OCI-M2 (cell line): ENCODE measurements at regions not wholly inside any gene's neighbourhood (a gene's known extent, or its start where the extent isn't known, plus 50 kb on each side); places are given as distances from the start of the nearest gene placed in this dataset.
"Not testable (repeated sequence)": the region's sequence is repeated elsewhere in the genome, so short reads cannot be mapped to it uniquely, and the experiment has no call there.

Source experiments
- DNase-seq: peaks from one replicate; lab custom pipeline; 2025; ENCODE audit not compliant: unreplicated experiment; lab: John Stamatoyannopoulos, UW

DNA sequence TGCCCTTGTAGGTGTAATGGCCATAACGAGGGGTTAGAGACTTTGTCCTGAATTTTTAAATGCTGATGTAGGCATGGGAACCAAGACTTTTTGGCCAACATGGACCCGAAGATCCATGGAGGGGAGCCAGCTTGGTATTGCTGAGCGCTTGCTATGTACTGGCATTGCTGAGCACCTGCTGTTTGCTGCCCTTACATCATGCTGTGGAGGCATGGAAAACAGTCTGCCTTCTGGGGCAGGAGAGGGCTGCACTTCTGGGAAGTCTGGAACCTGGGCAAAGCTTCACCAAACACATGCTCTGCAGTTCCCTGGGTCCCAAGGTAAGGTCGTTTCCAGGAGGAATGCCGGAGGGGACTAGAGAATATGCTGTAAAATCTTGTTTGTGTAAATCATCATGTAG lies 86.3 kb upstream of the CNIH3 start:
- no peak for DNase-seq

DNA sequence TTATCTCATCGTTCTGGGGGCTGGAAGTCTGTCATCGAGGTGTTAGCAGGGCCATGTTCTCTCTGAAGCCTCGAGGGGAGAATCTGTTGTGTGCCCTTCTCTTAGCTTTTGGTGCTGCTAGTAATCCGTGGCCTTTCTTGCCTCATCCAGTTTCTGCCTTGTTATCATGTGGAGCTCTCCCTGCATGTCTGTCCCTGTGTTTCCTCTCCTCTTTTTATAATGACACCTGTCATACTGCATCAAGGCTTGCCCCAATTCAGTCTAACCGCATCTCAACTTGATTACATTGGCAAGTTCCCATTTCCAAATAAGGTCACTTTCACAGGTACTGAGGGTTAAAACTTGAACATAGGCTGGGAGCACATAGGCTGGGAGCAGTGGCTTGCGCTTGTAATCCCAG lies 82.6 kb upstream of the CNIH3 start:
- DNase-seq: no peak

DNA sequence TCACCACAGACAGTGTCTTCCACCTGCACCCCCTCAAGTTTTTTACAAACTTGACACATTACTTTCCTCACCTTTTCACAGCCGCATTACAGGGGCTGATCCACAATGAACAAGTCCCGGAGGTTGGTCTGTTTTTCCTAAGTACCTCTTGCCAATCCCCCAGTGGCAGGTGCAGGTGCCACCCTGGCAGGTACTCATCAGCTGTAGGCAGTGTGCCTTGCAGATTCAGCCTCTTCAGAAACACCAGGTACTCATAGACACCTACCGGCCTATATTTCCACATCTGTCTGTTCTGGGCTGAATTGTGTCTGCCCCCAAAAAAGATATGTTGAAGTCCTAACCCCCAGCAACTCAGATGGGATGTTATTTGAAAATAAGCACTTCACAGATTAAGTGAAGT lies 81.4 kb upstream of the CNIH3 start:
- DNase-seq: no peak

DNA sequence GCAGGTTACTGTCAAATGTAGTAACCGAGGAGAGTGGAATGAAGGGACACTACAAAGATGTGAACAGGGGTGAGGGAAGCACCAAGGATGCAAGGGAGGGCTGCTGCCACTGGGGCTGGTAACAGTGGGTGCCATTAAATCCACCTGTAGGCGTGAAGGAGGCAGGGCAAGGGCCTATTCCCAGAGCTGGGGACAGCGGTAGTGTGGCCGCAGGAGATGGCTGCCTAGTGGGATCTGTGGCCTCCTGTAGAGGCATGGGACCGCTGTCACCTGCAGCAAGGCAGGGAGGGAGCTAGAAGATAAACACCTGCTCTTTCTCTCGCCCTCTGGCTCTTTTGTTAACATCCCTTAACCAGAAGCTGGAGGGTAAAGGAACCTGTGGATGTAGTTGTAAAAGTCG lies 80.5 kb upstream of the CNIH3 start:
- no peak for DNase-seq

DNA sequence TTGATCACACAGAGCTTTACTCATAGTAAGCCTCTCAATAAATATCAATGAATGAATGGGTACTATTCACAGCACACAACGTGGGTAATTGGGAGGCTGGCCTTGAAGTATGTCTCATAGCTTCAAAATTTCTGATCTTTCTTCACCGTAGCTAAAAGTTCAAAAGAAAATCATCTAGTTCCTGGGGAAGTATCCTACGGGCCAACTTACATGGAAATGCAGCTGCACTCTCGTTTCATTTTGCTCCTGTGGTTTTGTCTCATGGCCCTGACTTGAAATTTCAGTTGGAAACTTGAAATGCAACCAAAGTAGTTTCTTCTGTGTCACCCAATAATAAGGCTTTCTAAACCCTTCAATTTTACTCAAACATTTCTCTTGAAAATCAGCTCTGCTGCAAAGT lies 76.1 kb upstream of the CNIH3 start:
- no peak for DNase-seq

DNA sequence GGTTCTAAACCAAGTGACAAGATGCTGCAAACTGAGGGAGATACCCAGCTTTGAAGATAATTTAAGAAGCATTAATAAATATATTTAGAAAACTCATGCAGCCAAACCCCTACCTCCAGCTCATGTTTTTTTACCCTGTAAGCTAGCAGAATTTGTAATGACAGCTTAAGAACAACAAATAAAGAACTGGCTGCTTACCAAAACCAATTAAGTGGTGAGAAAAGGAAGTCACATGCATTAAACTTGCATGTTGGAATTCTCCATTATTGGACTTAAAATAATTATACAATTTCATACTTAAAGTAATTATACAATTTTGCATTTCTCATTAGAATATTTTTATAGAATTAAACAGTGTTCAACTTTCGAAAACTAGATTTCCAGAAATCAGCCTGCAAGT lies 75.6 kb upstream of the CNIH3 start:
- DNase-seq: no peak

DNA sequence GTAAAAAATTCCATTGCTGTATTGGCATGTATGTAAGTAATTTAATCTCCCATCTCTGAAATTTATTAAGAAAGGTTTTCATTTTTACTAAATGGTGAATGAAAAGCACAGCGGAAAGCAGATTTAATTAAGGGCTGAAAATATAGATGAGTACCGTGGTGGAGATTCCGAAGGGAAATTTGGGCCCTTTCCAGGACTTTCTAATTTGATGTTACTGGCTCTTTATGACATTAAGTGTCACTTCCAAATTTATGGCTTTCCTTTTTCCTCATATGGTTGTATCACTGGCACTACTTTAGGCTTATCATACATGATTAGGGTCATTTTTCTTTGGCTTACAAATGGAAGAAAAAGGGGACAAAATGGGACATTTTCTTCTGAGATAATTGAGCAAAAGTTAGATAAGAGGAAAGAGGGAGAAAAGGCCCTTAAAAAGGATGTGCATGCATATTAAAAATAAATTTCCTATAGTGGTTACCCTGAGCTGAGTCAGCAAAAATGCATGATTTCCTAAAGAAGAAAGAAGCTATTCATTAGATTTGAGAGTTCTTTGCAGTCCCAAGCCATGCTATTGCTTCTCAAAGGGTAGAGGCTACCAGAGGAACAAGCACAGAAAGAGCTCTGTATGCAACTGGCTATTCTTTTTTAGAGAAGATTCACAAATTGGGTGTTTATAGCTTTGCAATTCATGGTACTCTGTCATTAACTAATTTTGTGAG lies 74.9 kb upstream of the CNIH3 start:
- no peak for DNase-seq

DNA sequence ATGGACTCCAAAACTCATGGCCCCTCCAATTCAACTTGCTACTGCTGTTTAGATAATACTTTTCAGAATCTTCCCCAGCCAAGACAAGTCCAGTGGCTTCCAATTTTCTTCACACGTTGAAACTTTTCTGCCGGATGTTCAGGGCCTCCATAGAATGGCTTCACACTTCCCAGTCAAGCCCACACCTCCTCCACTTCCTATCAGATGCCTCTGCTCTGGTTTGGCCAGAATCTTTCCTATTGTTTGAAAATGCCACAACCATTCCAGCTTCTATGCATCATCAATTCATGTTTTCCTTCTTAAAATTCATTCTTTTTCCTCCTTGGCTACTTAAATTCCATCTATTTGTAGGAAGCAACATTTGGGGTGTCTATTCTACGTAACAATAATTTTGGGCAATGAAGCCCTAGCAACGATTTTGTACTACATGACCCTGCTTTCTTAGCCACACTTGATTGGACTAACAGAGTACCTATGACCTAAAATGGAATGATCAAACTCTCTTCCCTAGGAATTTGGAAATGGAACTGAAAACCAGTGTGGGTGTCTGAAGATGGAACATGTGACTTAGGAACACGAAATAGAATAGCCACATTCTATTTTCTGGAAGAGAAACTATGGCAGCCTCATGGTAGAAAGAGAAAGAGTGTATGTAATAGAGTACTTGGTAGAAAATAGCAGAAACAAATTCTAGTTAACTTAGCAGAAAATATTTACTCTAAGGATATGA lies 74.1 kb upstream of the CNIH3 start:
- DNase-seq: no peak

DNA sequence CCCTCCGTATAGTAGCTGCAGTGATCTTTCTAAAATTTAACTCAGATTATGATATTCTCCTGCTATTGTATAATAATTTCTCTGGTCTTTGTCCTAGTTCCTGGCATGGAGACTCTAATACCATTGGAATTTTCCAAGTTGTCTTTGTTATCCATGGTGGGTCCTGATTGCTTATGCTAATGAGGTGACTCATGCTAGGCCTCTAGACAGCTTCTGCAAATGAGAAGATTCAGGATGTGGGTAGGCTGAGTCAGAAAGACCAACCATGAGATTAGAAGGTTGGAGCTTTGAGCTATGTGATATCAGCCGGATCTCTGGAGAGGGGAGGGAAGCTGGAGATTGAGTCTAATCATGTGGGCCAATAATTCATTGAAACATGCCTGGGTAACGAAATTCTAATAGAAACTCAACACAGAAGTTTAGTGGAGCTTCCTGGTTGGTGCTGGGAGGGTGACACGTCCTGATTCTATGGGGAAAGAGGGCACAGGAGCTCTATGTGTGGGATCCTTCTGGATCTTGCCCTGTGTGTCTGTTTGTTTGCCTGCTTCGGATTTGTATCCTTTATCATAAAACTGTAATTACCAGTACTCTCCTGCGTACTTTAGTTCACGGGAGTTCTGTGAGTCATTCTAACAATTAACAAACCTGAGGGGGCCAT lies 73.2 kb upstream of the CNIH3 start:
- no peak for DNase-seq

DNA sequence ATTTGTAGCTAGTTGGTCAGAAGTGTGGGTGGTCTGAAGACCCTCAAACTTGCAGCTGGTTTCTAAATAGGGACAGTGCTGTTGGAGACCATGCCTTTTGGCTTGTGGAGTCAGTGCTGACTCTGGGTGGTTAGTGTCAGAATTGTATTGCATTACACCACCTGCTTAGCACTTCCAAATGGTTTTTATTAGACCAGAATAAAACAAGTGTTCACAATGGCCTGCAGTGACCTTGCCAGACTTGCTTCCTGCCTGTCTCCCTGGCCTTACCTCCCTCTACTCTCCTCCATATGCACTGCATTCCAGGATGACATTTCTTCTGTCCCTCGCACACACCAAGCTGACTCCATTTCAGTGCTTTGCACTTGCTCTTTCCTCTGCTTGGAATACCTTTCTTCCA lies 72.7 kb upstream of the CNIH3 start:
- no peak for DNase-seq

DNA sequence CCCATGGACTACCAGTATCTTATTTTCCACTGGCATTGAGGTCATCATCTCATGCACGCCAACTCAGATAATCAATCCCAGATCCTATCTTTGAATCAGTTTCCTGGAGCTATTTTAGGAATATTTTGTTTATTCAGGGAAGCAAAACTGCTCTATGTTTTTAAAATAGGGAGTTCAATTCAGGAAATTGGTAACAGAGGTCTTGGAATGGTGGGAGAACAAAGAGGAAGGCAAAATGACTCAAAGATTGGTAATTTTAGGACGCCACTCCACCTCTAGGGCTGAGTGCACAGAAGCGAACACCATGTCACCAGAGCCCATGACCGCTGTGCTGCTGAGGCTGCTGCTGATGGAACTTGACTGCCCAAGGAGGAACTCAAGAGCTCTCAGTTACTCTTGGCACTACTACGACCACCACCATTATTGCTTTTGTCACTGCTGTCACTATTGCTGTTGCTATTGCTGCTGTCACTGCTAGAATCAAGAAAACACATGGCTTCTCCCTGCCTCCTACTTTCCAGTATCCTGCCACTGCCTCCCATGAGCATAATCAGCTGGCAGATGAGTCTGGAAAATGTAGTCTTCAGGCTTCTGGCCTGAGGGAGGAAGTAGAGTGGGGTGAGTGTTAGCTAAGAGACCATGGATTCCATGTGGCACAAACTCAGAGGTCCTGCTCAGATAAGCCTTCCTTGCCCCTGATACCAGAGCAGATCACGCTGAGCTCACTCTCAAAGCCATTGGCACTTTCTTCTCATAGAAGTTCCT lies 71.6 kb upstream of the CNIH3 start:
- no peak for DNase-seq

DNA sequence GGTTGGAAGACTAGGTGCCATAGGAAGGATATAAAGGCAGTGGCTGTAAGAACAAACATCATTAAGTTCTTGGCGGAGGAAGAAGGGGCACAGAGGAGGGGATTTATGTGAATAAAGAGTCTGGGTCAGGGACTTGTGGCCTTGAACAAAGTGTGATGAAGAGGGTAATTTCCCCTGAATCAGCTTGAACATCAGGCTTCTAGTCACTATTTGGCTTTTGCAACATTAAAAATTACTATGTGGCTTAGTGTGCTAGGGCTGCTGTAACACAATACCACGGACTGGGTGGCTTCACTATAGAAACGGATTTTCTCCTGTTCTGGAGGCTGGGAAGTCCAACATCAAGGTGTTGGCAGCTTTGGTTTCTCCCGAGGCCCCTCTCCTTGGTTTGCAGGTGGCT lies 70.5 kb upstream of the CNIH3 start:
- DNase-seq: no peak

DNA sequence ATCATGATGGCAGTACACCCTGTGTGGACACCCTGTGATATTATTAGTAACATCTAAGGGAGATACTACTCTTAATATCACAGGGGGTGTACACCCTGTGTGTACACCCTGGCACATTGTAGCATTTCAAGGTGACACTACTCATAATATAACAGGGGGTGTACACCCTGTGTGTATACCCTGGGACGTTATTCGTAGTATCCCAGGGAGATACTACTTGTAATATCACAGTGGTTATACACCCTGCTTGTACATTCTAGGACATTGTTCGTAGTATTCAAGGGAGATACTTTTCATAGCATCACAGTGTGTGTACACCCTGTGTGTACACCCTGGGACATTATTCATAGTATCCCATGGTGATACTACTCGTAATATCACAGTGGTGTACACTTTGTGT lies 67.4 kb upstream of the CNIH3 start:
- no peak for DNase-seq

DNA sequence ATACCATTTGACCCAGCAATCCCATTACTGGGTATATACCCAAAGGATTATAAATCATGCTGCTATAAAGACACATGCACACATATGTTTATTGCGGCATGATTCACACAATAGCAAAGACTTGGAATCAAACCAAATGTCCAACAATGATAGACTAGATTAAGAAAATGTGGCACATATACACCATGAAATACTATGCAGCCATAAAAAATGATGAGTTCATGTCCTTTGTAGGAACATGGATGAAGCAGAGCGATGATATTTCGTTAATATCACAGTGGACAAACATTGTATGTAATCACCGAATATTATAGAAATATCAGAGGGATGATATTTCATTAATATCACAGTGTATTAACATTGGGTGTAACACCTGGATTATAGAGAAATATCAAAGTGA lies 64.9 kb upstream of the CNIH3 start:
- DNase-seq: not testable (repeated sequence)

DNA sequence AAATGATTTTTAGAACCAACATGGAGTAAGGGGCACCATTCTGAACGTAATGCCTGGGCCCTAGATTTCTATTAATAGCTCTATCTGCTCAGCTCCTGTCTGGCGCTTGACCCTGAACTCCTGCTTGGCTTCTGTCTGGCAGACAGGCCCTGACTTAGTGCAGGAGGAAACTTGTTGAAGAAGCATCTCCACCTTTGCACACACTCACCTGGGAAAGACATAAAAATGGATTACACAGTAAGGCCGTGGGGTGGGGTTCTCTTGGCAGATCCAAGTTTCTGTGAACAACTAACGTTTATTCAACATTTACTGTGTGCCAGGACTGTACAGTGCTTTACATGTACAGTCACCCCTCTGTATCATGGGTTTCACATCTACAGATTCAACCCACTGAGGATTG lies 62.1 kb upstream of the CNIH3 start:
- no peak for DNase-seq

DNA sequence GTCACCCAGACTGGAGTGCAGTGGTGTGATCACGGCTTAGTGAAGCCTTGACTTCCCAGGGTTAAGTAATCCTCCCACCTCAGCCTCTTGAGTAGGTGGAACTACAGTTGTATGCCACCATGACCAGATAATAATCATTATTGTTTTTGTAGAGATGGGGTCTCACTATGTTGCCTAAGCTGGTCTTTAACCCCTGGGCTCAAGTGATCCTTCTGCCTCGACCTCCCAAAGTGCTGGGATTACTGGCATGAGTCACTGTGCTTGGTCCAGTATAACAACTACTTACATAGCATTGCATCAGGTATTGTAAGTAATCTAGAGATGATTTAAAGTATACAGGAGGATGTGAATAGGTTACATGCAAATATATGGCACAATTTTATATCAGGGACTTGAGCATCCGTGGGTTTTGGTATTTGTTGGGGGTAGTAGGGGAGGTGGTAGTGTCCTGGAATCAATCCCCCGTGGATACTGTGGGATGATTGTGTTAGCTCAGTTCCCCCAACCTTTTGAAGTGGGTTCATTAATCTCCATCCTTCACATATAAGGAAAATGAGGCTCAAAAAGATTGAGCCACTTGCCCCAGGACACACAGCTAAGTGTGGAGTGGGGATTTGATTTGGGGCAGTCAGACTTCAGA lies 61.4 kb upstream of the CNIH3 start:
- no peak for DNase-seq

DNA sequence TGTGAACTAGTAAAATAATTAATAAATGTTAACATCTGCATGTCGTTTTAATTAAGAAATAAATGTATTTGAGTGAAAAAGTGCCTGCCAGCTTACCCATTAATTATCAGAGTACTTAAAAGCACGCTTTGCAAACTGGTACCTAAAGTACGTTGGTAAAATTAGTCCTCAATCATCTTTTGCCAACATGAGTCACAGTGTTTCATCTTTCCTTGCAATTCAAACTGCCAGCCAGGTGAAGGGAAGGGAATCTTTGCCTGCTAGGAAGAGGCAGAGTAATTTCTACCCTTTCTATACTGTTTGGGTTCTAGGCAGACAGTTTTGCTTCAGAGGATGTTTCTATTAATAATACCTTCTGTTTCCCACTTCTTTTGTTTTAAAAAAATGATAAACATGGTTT lies 57.2 kb upstream of the CNIH3 start:
- DNase-seq: no peak

DNA sequence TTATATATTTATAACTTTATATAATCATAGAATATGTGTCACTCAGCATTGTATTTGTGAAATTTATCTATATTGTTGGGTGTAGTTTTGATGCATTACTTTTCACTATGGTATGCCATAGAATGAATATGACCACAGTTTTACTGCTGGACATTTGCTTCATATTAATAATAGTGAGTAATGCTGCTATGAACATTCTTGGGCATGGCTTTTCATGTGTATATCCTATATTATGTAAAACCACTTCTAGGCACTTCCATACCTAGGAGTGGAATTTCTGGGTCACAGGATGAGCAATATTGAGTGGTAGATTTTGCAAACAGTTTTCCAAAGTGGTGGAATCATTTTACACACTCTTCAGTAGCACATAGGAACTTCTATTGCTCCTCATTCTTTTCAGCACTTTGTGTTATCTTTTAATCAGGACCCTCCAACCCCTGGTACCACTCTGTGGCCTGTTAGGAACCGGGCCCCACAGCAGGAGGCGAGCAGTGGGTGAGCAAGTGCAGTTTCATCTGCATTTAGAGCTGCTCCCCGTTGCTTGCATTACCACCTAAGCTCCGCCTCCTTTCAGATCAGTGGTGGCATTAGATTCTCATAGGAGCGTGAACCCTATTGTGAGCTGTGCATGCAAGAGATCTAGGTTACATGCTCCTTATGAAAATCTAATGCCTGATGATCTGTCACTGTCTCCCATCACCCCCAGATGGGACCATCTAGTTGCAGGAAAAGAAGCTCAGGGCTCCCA lies 56.0 kb upstream of the CNIH3 start:
- DNase-seq: no peak

DNA sequence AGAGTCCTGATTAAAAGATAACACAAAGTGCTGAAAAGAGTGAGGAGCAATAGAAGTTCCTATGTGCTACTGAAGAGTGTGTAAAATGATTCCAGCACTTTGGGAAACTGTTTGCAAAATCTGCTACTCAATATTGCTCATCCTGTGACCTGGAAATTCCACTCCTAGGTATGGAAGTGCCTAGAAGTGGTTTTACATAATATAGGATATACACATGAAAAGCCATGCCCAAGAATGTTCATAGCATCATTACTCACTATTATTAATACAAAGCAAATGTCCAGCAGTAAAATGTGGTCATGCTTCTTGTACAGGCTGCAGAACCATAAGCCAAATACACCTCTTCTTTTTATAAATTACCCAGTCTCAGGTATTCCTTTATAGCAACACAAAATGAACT lies 53.2 kb upstream of the CNIH3 start:
- DNase-seq: not testable (repeated sequence)

DNA sequence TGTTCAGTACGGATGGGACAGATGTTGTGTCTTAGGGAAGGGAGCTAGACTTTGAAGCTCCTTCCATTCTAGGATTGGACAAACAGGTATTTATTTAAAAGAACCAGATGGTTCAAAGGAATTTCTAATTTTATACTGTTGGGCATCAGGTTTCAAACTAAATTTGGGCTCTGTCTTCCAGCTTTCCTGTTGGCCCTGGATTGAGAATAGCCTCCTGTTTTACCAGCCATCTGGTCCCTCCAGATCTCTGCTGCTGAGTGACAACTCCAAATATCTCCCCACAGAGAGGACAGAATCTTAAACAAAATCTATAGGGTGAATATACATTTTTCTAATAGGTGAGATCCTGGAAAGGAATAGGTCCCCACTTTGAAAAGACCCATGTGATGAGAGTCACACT lies 52.5 kb upstream of the CNIH3 start:
- DNase-seq: no peak
